Kidney epithelial cell (primary cell): ENCODE measurements at regions not wholly inside any gene's neighbourhood (a gene's known extent, or its start where the extent isn't known, plus 50 kb on each side); places are given as distances from the start of the nearest gene placed in this dataset.

Experiments
- DNase-seq: peaks from one replicate; pipeline ENCODE4 v3.0.0-alpha.2; 2010; ENCODE audit warnings: low read depth
- H3K27me3 ChIP-seq: 2 replicates; pipeline ENCODE4 v1.6.0; 2011; ENCODE audit warnings: low read length; ENCODE audit not compliant: control insufficient read depth, insufficient read depth
- H3K36me3 ChIP-seq: 2 replicates; pipeline ENCODE4 v1.5.1; 2011; ENCODE audit warnings: low read length; ENCODE audit not compliant: control insufficient read depth, insufficient read depth
- H3K4me3 ChIP-seq: 2 replicates; pipeline ENCODE4 v1.5.1; 2011; ENCODE audit warnings: low read depth, mild to moderate bottlenecking, control low read depth, low read length
- CTCF ChIP-seq: IDR thresholded peaks from 2 replicates; pipeline ENCODE4 v1.5.1; 2011; ENCODE audit warnings: mild to moderate bottlenecking, moderate library complexity, low read length, control low read depth, inconsistent platforms; ENCODE audit not compliant: insufficient read depth, poor library complexity, severe bottlenecking

- TF ChIP-seq CTCF, result no peak
- no peaks in the 10 kb centered on the region for H3K36me3 ChIP-seq
- H3K27me3 ChIP-seq, result no peaks in the 10 kb centered on the region
- no peak for DNase-seq
- no peak overlapping the region for H3K4me3 ChIP-seq
Observed at GRCh38 chr2:83786140-83786539, 672.9 kb downstream of the SUCLG1 start.

- no peak for TF ChIP-seq CTCF
- DNase-seq, result no peak
- H3K4me3 ChIP-seq, result no peak overlapping the region
- no peaks in the 10 kb centered on the region for H3K36me3 ChIP-seq
- H3K27me3 ChIP-seq, result no peaks in the 10 kb centered on the region
Observed at GRCh38 chr2:83784947-83785346, 674.1 kb downstream of the SUCLG1 start.

GRCh38 chr2:83784315-83784714 is 674.8 kb downstream of the SUCLG1 start:
- no peak for DNase-seq
- no peak overlapping the region for H3K4me3 ChIP-seq
- H3K27me3 ChIP-seq, result no peaks in the 10 kb centered on the region
- no peaks in the 10 kb centered on the region for H3K36me3 ChIP-seq
- no peak for TF ChIP-seq CTCF

- H3K4me3 ChIP-seq, result no peak overlapping the region
- H3K27me3 ChIP-seq, result no peaks in the 10 kb centered on the region
- no peak for DNase-seq
- no peak for TF ChIP-seq CTCF
- no peaks in the 10 kb centered on the region for H3K36me3 ChIP-seq
Observed at GRCh38 chr2:83782122-83782521, 677.0 kb downstream of the SUCLG1 start.

- H3K36me3 ChIP-seq, result no peaks in the 10 kb centered on the region
- no peak for DNase-seq
- H3K27me3 ChIP-seq, result no peaks in the 10 kb centered on the region
- no peak for TF ChIP-seq CTCF
- no peak overlapping the region for H3K4me3 ChIP-seq
Observed at GRCh38 chr2:83764447-83765005, 694.6 kb downstream of the SUCLG1 start.

GRCh38 chr2:83757329-83757728 is 701.8 kb downstream of the SUCLG1 start:
- Histone ChIP-seq H3K27me3 (no peaks in the 10 kb centered on the region), H3K36me3 (no peaks in the 10 kb centered on the region), H3K4me3 (no peak overlapping the region)
- no peak for TF ChIP-seq CTCF
- no peak for DNase-seq
